Right cardiac atrium (tissue), 5 donors: ENCODE measurements at regions not wholly inside any gene's neighbourhood (a gene's known extent, or its start where the extent isn't known, plus 50 kb on each side); places are given as distances from the start of the nearest gene placed in this dataset.

ENCODE experiments used
- ATAC-seq, 2 donors: fragments of 200-7000 bp; cut with Tn5 transposase; one replicate each; pipeline versions ENCODE4 v1.8.0 to v1.9.1; 2020; ENCODE audit warnings: moderate library complexity in 2 of 2, mild to moderate bottlenecking in 1 of 2
- DNase-seq, 3 donors: peaks; one replicate each; pipeline ENCODE4 v3.0.0-alpha.2; 2020
- H3K27ac ChIP-seq: one replicate; pipeline ENCODE4 v1.5.1; 2013; ENCODE audit warnings: mild to moderate bottlenecking, low read length, control low read depth, moderate library complexity
- H3K27me3 ChIP-seq: one replicate; pipeline ENCODE4 v1.6.1; 2013; ENCODE audit not compliant: control insufficient read depth, insufficient read depth
- H3K4me1 ChIP-seq: one replicate; pipeline ENCODE4 v1.6.1; 2013; ENCODE audit warnings: low read length; ENCODE audit not compliant: control insufficient read depth, insufficient read depth
- H3K4me3 ChIP-seq: one replicate; pipeline ENCODE4 v1.5.1; 2013; ENCODE audit warnings: low read length, control low read depth
- H3K9me3 ChIP-seq: one replicate; pipeline ENCODE4 v1.6.1; 2013; ENCODE audit warnings: low read length; ENCODE audit not compliant: control insufficient read depth
- WGBS: extraction: QIAGEN DNeasy Blood & Tissue Kit; methylation state at CpG from one replicate; pipeline ENCODE4 v1.1.7; 2013; 5-methylcytosine and 5-hydroxymethylcytosine counted together
- intact Hi-C, 4 donors: fragments of 100-400 bp; cut with DNase I; formaldehyde crosslinking; loops; one replicate each; pipeline versions ENCODE4 v1.11.0 to v1.14.0; 2022 to 2023
- donor health status: healthy with polysubstance abuse.
- donor health status: DM: no; HTN: yes; CAD: no.
- donor health status: DM: no; HTN: no; CAD: no.
- donor health status: DM: no; HTN: yes; CAD: no; lungs with severe emphysema.
- donor health status: DM: yes; HTN: yes; CAD: no.

GRCh38 chr7:31236868-31237267 is 103.7 kb downstream of the NEUROD6 start:
- DNase-seq (no peak), ATAC-seq (no peak)
- 81% methylated on average over 6 of the region's 6 CpGs for WGBS

GRCh38 chr7:31234836-31235605 is 105.5 kb downstream of the NEUROD6 start:
- ATAC-seq: no peak
- Histone ChIP-seq H3K4me1 (no peaks in the 10 kb centered on the region), H3K27ac (no peak overlapping the region), H3K4me3 (no peak overlapping the region), H3K27me3 (no peaks in the 10 kb centered on the region), H3K9me3 (no peaks in the 10 kb centered on the region)
- intact Hi-C loops: no loop called here
- 64% methylated on average over 9 of the region's 9 CpGs for WGBS
- no peak for DNase-seq

More at GRCh38 chr7:31236868-31237267, 103.7 kb downstream of the NEUROD6 start:
- Histone ChIP-seq H3K9me3 (no peaks in the 10 kb centered on the region), H3K4me3 (no peak overlapping the region), H3K4me1 (no peaks in the 10 kb centered on the region), H3K27ac (no peak overlapping the region), H3K27me3 (no peaks in the 10 kb centered on the region)
- intact Hi-C loops: no loop called here

GRCh38 chr7:31228957-31229356 is 111.6 kb downstream of the NEUROD6 start:
- no peaks in the 10 kb centered on the region for H3K27me3 ChIP-seq
- ATAC-seq (no peak), DNase-seq (no peak)
- intact Hi-C loops: no loop called here
- WGBS: 80% methylated on average over 6 of the region's 6 CpGs
- H3K4me3 ChIP-seq: no peak overlapping the region
- H3K9me3 ChIP-seq: no peaks in the 10 kb centered on the region
- no peak overlapping the region for H3K27ac ChIP-seq
- no peaks in the 10 kb centered on the region for H3K4me1 ChIP-seq

GRCh38 chr7:31214751-31215150 is 125.8 kb downstream of the NEUROD6 start:
- 96% methylated on average over 1 of the region's 1 CpG for WGBS
- H3K4me3 ChIP-seq: no peak overlapping the region
- DNase-seq: no peak
- no peaks in the 10 kb centered on the region for H3K27me3 ChIP-seq
- no peaks in the 10 kb centered on the region for H3K4me1 ChIP-seq
- H3K9me3 ChIP-seq: no peaks in the 10 kb centered on the region
- H3K27ac ChIP-seq: no peak overlapping the region
- no peak for ATAC-seq
- intact Hi-C loops: no loop called here

GRCh38 chr7:31211281-31211680 is 129.2 kb downstream of the NEUROD6 start:
- DNase-seq: no peak
- H3K9me3 ChIP-seq: no peaks in the 10 kb centered on the region
- no peak for ATAC-seq
- H3K27ac ChIP-seq: no peak overlapping the region
- H3K4me1 ChIP-seq: no peaks in the 10 kb centered on the region
- H3K4me3 ChIP-seq: no peak overlapping the region
- intact Hi-C loops: no loop called here
- H3K27me3 ChIP-seq: no peaks in the 10 kb centered on the region
- 88% methylated on average over 1 of the region's 1 CpG for WGBS

- 38% methylated on average over 2 of the region's 2 CpGs for WGBS
- DNase-seq (no peak), ATAC-seq (no peak)
- Histone ChIP-seq H3K27ac (no peak overlapping the region), H3K4me3 (no peak overlapping the region), H3K4me1 (no peaks in the 10 kb centered on the region), H3K27me3 (no peaks in the 10 kb centered on the region), H3K9me3 (no peaks in the 10 kb centered on the region)
- intact Hi-C loops: no loop called here
These were observed 136.5 kb downstream of the NEUROD6 start for GRCh38 chr7:31204071-31204470.

GRCh38 chr7:31203551-31203950 is 137.0 kb downstream of the NEUROD6 start:
- no peaks in the 10 kb centered on the region for H3K27me3 ChIP-seq
- ATAC-seq (no peak), DNase-seq (no peak)
- H3K27ac ChIP-seq: no peak overlapping the region
- H3K4me3 ChIP-seq: no peak overlapping the region
- intact Hi-C loops: no loop called here
- 55% methylated on average over 2 of the region's 2 CpGs for WGBS
- H3K4me1 ChIP-seq: no peaks in the 10 kb centered on the region
- no peaks in the 10 kb centered on the region for H3K9me3 ChIP-seq

GRCh38 chr7:31202801-31203200 is 137.7 kb downstream of the NEUROD6 start:
- intact Hi-C loops: no loop called here
- WGBS: 86% methylated on average over 6 of the region's 6 CpGs
- no peaks in the 10 kb centered on the region for H3K9me3 ChIP-seq
- no peaks in the 10 kb centered on the region for H3K27me3 ChIP-seq
- no peak for ATAC-seq
- no peaks in the 10 kb centered on the region for H3K4me1 ChIP-seq
- DNase-seq: no peak
- no peak overlapping the region for H3K27ac ChIP-seq
- no peak overlapping the region for H3K4me3 ChIP-seq

- DNase-seq (peak; percentile 65 to 85 (median 79)), ATAC-seq (peak; percentile 76 to 88)
- H3K4me1 ChIP-seq: no peaks in the 10 kb centered on the region
- intact Hi-C loops: no loop called here
- 2% methylated on average over 27 of the region's 27 CpGs for whole genome bisulfite sequencing
- no peak overlapping the region for H3K27ac ChIP-seq
- H3K4me3 ChIP-seq: no peak overlapping the region
- H3K27me3 ChIP-seq: no peaks in the 10 kb centered on the region
- no peaks in the 10 kb centered on the region for H3K9me3 ChIP-seq
These were observed 140.9 kb downstream of the ADCYAP1R1 start for GRCh38 chr7:31192986-31193385.

GRCh38 chr7:31190906-31191305 is 138.8 kb downstream of the ADCYAP1R1 start:
- Histone ChIP-seq H3K9me3 (no peaks in the 10 kb centered on the region), H3K27me3 (no peaks in the 10 kb centered on the region), H3K27ac (no peak overlapping the region), H3K4me1 (no peaks in the 10 kb centered on the region), H3K4me3 (no peak overlapping the region)
- intact Hi-C loops: no loop called here
- DNase-seq: no peak
- ATAC-seq: no peak
- 65% methylated on average over 3 of the region's 3 CpGs for WGBS

GRCh38 chr7:31186202-31186601 is 134.1 kb downstream of the ADCYAP1R1 start:
- Histone ChIP-seq H3K27me3 (no peaks in the 10 kb centered on the region), H3K27ac (no peak overlapping the region), H3K4me1 (no peaks in the 10 kb centered on the region), H3K4me3 (no peak overlapping the region), H3K9me3 (no peaks in the 10 kb centered on the region)
- DNase-seq (no peak), ATAC-seq (no peak)
- intact Hi-C loops: no loop called here
- 13% methylated on average over 1 of the region's 1 CpG for WGBS

- WGBS: 64% methylated on average over 3 of the region's 3 CpGs
- Histone ChIP-seq H3K4me3 (no peak overlapping the region), H3K27me3 (no peaks in the 10 kb centered on the region), H3K27ac (no peak overlapping the region), H3K9me3 (no peaks in the 10 kb centered on the region), H3K4me1 (no peaks in the 10 kb centered on the region)
- intact Hi-C loops: no loop called here
- no peak for ATAC-seq
- no peak for DNase-seq
These were observed 123.6 kb downstream of the ADCYAP1R1 start for GRCh38 chr7:31175672-31176071.
